ENCODE measurements at regions not wholly inside any gene's neighbourhood (a gene's known extent, or its start where the extent isn't known, plus 50 kb on each side); places are given as distances from the start of the nearest gene placed in this dataset.

DNA sequence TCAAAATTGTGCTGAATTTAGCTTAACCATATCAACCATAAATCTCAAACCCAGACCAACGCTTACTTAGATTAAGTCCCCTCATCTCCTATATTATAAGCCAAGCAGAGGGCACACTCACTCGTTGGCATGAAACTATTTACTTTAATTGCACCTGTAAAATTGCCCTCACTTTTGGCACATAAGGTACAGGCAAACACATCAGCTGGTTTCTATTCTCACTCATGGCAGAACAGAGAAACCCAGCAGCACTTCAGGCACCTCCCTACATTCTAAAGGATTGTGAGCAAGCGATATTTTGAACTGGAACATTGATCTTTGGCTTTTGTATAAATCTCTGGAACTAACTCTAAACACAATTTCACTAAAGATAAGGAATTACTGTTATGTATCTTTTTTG, 845.6 kb upstream of the CDH6 start:
- H3K27ac Mint-ChIP-seq, result no peak overlapping the region

More for the DNA sequence above, 845.6 kb upstream of the CDH6 start:
- Histone ChIP-seq H3K36me3 (ENCODE audit: insufficient read depth) (no peaks in the 10 kb centered on the region), H4K20me1 (replicated peaks; ENCODE audit: insufficient read depth) (no peaks in the 10 kb centered on the region), H2AFZ (no peak overlapping the region), H3K9me2 (ENCODE audit: insufficient read depth) (no peaks in the 10 kb centered on the region), H3K27me3 (ENCODE audit: insufficient read depth) (no peaks in the 10 kb centered on the region), H3K4me2 (no peak overlapping the region), H3K4me1 (ENCODE audit: insufficient read depth) (no peaks in the 10 kb centered on the region), H3K27ac (ENCODE audit: low read depth) (no peak overlapping the region), H3K4me3 (no peak overlapping the region), H3K79me2 (replicated peaks; ENCODE audit: insufficient read depth) (no peaks in the 10 kb centered on the region), H3F3A (replicated peaks; ENCODE audit: low read depth) (no peaks in the 10 kb centered on the region)
- Mint-ChIP-seq H3K4me1 (no peaks in the 10 kb centered on the region), H3K4me3 (no peak overlapping the region), H3K36me3 (ENCODE audit: low read depth) (no peaks in the 10 kb centered on the region; the same call in 2 of the 3 replicates), H3K9me3 (peaks cover 4% of the 10 kb centered on the region; the same call in 1 of the 3 replicates), H3K27me3 (ENCODE audit: insufficient read depth, low read depth, poor library complexity) (no peaks in the 10 kb centered on the region)
- ATAC-seq (no peak), DNase-seq (ENCODE audit: low spot score) (no peak)
- TF ChIP-seq POLR2AphosphoS5 (IDR thresholded peaks at IDR 0.05; ENCODE audit: low read depth) (no peak), NANOG (IDR thresholded peaks at IDR 0.05; ENCODE audit: borderline replicate concordance) (no peak)
- TF ChIP-seq, protein P1, sequence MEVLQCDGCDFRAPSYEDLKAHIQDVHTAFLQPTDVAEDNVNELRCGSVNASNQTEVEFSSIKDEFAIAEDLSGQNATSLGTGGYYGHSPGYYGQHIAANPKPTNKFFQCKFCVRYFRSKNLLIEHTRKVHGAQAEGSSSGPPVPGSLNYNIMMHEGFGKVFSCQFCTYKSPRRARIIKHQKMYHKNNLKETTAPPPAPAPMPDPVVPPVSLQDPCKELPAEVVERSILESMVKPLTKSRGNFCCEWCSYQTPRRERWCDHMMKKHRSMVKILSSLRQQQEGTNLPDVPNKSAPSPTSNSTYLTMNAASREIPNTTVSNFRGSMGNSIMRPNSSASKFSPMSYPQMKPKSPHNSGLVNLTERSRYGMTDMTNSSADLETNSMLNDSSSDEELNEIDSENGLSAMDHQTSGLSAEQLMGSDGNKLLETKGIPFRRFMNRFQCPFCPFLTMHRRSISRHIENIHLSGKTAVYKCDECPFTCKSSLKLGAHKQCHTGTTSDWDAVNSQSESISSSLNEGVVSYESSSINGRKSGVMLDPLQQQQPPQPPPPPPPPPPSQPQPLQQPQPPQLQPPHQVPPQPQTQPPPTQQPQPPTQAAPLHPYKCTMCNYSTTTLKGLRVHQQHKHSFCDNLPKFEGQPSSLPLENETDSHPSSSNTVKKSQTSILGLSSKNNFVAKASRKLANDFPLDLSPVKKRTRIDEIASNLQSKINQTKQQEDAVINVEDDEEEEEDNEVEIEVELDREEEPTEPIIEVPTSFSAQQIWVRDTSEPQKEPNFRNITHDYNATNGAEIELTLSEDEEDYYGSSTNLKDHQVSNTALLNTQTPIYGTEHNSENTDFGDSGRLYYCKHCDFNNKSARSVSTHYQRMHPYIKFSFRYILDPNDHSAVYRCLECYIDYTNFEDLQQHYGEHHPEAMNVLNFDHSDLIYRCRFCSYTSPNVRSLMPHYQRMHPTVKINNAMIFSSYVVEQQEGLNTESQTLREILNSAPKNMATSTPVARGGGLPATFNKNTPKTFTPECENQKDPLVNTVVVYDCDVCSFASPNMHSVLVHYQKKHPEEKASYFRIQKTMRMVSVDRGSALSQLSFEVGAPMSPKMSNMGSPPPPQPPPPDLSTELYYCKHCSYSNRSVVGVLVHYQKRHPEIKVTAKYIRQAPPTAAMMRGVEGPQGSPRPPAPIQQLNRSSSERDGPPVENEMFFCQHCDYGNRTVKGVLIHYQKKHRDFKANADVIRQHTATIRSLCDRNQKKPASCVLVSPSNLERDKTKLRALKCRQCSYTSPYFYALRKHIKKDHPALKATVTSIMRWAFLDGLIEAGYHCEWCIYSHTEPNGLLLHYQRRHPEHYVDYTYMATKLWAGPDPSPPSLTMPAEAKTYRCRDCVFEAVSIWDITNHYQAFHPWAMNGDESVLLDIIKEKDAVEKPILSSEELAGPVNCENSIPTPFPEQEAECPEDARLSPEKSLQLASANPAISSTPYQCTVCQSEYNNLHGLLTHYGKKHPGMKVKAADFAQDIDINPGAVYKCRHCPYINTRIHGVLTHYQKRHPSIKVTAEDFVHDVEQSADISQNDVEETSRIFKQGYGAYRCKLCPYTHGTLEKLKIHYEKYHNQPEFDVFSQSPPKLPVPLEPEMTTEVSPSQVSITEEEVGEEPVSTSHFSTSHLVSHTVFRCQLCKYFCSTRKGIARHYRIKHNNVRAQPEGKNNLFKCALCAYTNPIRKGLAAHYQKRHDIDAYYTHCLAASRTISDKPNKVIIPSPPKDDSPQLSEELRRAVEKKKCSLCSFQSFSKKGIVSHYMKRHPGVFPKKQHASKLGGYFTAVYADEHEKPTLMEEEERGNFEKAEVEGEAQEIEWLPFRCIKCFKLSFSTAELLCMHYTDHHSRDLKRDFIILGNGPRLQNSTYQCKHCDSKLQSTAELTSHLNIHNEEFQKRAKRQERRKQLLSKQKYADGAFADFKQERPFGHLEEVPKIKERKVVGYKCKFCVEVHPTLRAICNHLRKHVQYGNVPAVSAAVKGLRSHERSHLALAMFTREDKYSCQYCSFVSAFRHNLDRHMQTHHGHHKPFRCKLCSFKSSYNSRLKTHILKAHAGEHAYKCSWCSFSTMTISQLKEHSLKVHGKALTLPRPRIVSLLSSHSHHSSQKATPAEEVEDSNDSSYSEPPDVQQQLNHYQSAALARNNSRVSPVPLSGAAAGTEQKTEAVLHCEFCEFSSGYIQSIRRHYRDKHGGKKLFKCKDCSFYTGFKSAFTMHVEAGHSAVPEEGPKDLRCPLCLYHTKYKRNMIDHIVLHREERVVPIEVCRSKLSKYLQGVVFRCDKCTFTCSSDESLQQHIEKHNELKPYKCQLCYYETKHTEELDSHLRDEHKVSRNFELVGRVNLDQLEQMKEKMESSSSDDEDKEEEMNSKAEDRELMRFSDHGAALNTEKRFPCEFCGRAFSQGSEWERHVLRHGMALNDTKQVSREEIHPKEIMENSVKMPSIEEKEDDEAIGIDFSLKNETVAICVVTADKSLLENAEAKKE (CRISPR knock-in tag; IDR thresholded peaks at IDR 0.05), result no peak

All from GM23338 (cell line).